Kidney glomerular epithelial cell (primary cell): ENCODE measurements at regions not wholly inside any gene's neighbourhood (a gene's known extent, or its start where the extent isn't known, plus 50 kb on each side); places are given as distances from the start of the nearest gene placed in this dataset.

Experiments used
- DNase-seq: peaks from one replicate; lab custom pipeline; 2025; lab: John Stamatoyannopoulos, UW

DNA sequence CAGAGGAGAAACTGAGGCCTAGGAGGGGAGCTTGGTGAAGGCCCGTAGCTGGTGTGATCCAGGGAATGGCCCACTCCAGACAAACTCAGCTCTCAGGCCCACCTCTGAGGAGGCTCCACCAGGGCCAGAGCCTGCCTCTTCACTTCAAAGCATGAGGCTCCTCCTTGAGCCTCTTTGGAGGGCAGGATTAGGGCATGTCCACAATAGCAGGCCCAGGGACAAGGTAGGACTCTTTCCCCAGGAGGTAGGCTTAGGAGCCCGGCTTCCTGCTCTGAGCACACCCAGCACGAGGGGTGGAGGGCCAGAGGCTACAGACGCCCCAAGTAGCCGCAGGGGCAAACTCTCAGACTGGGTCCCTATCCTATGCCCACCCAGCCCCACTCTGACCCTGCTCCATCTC is 164.6 kb upstream of the ZMIZ1 start:
- no peak for DNase-seq

DNA sequence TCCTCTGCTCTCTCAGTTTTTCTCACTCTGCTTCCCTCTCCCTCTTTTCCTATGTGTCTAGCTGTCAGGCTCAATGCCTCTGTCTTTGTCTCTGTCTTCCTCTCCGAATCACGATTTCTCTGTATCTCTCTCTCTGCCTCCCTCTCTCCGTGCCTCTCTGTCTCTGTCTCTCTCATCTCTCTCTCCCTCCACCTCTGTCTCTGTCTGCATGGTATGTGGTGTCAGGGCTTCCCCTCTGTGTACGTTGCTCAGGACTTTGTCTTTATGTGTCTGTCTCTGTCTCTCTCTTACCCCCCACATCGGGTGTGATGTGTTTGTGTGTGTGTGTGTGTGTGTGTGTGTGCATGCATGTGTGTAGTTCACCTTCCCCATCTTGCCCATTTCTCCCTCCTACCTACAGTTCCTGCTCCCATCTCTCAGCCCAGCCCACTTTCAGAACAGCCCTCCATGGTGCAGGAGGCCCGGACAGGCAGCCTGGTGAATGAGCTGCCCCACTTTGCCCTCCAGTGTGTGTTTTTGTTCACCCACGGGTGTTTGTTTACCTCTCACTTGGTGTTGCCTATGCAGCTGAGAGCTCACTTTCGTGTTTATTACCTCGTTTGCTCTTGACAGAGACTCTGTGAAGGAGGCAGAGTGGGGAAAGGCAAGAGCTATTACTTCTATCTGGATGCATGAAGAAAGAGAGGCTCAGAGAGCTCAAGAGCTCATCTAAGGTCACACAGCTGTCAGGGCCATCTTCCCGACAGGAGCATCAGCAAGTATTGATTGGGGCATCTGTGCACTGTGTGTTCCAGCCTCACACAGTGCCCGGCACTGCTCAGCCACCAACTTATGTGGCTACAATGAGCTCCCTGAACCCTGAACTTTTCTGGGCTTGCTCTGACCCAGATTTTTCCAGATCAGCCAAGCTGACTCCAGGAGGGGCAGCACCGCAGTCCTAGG is 163.5 kb upstream of the ZMIZ1 start:
- DNase-seq = no peak

DNA sequence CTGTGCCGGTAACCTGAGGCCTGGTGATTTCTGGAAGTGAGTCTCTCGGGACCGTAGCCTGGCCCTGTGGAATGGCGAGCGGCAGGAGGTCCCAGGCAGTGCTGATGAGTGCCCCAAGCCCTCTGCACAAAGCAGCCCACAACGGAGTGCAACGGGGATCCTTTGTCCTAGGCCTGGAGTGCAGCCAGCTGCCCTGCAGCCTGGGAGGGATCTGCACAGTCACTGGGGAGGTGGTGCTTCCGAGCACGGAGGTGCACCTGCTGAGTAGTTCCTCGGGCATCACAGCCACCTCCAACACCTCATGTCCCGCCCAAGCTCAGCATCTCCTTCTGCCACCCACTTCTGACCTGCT is 162.8 kb upstream of the ZMIZ1 start:
- no peak for DNase-seq

DNA sequence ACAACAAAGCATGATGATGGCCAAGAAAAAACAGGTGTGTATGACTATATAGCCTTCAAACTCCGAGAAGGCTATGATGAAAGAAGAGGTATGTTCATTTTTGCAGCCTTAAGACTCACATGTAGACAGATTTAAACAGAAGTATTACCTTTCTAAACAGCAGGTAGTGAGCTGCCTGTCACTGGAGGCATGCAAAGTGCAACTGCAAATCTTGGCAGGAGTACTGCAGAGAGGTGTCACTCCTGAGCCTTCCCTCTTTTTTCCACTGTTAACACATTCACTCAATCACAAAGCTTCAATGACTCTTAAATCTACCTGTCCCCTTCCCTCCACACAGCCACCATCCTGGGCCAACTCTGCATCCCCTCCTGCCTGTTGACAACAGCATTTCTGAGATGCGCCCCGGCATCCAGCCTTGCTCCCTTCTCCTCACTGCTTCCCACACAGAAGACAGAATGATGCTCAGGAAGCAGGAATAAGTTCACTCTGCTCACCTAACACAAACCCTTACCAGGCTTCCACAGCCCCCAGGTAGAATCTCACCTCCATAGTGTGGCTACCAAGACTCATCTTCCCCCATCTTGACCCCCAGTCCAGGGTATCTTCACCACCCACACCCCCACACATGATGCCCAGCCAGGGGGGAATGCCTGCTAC is 161.9 kb upstream of the ZMIZ1 start:
- DNase-seq = no peak

DNA sequence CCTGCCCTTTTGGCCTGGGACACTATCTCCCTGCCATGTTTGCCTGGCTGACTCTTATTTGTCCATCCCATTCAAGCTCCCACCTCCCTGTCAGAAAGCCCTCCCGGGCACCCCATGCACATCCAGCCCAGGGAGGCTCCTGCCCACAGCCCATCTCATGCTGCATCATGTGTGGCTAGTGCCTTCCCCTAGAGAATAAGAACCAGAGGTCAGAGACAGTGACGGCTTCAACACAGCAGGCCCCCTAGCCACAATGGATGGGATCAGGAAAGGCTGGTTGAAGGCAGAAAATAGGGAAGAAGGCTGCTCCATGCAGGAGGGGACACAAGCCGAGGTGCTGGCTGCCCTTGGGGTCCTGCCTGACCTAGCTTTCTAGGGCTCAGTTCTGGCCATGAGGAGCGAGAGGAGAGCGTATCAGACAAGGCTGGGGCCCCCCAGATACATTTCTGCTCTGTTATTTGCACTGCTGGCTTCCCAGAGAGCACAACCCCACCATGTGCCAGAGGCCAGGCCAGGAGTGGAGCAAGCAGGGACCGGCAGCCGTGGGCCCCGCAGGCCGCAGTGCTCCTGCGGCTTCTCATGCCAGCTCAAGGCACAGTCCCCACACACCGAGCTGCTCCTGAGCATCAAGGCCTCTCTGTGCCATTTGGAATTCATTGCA is 161.1 kb upstream of the ZMIZ1 start:
- DNase-seq = no peak

DNA sequence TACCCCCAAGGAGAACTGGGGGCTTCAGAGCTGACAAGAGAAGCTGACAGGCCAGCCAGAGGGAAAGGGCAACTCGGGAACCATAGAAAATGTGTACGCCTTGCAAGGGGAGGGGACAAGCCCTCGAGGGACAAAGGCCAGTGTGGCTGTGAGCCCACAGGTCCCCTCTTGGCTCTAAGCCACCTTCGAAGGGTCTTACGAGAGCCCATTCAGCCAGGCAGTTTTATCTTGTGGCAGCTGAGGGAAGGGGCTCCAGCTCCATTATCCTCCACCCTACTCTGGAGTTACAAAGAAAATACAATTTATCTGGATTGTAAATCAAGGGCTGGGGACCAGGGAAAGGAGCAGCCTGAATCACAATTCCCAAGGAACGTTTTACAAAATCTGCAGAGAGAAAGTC is 159.5 kb upstream of the ZMIZ1 start:
- no peak for DNase-seq

DNA sequence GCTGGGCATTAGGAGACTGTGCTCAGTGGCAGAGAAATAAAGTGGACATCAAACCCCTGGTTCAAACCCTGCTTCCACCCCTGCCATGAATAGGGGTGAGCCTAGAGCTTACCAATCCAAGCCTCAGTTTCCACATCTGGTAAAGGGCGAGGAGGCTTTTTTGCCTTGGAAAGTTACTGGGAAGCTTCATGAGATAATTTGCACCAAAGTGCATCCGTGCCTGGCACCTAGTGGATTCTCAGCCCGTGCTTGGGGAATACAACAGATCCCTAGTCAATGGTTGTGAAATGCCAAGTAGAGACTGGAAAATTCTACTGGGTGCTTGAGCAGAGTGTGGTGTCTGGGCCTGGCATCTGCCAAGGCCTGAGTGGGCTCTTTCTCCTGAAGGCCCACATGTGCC is 158.7 kb upstream of the ZMIZ1 start:
- DNase-seq = no peak

- DNase-seq = no peak
Observed at GRCh38 chr10:78910476-78910875, 158.3 kb upstream of the ZMIZ1 start.

GRCh38 chr10:78910886-78911285 is 157.9 kb upstream of the ZMIZ1 start:
- no peak for DNase-seq

DNA sequence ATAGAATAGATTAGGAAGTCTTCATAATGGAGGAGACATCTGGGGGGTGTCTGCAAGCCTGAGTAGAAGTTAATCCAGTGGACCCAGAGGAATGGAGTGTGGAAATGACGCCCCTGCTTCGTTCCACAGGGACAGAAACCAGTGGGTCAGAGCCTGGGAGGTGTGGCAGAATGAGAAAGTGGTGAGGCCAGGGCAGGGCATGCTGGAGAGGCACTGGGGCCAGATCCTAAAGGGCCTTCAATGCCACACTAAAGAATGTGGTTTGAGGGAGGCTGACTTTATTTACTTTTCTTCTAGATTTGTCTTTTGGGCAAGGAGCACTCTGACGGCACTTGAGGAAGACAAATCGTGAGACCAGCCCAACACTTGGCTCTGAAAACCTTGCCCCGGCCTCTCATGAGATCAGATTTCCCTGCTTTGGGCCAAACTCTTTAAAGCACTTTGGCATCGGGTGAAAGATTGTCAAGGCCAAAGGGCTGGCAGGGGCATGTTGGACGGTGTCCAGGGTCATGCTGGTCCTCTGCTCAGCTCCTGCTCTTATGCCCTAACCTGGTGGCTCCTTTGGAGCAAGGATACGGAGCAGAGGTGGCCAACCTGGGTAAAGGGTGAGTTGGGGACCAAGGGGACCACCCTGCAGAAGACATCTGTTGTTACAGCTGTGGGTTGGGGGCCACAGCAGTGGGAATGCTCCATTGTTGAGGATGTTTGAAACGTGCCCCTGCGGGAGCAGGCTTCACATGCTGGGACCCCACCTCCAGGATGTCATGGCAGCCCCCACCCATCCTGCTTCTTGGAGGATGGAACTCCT is 157.0 kb upstream of the ZMIZ1 start:
- DNase-seq = no peak

DNA sequence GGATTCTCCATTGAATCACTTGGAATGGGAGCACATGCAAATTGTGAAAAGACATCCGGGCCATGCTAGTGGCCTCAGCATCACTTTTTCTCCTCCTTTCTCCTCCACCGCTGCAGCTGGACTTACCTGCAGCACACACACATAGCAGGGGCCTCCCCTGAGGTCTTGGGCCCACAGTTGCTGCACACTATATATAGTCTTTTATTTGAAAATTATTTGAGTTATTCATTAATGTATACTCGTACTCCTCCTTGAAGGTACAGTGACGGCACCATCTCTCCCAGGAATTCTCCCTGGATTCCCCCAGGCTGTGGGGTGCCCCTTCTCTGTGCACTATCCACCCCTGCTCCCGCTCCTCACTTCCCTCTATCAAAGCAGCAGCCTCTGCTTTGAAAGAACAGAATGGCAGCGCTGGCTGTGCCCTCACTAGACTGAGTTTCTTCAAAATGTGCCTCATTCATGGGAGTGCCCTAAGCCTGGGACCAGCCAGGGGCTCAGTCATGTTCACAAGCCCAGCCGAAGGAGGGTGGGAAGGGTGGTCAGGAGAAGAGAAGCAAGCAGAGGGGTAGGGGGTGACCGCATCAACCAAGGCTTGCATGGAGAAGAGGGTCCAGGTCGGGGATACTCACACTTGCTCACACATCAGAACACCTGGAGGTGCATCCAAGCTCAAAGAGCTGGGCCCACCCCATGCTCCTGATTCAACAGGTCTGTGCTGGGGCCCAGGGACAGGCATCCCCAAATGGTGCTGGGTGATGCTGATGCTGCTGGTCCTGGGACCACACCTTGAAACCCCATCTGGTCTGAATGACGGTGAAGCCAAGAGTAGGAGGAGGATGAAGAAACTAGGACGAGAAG is 156.2 kb upstream of the ZMIZ1 start:
- no peak for DNase-seq

GRCh38 chr10:78913219-78914059 is 155.3 kb upstream of the ZMIZ1 start:
- DNase-seq = no peak

DNA sequence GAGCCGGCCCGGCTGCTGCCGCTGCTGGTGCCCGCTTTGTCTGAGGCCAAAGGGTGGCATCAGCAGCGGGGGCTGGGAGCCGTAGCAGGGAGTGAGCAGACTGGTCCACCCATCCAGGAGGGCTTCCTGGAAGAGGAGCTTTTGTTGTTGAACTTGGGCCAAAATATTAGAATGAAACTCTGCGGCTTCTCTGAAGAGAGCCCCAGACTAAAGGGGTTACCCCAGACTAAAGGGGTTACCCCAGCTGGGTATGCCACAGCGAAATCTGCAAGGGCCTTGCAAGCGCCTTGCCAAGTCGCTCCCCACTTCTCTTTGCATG is 154.7 kb upstream of the ZMIZ1 start:
- no peak for DNase-seq

- no peak for DNase-seq
Observed at GRCh38 chr10:78914502-78915189, 154.1 kb upstream of the ZMIZ1 start.

DNA sequence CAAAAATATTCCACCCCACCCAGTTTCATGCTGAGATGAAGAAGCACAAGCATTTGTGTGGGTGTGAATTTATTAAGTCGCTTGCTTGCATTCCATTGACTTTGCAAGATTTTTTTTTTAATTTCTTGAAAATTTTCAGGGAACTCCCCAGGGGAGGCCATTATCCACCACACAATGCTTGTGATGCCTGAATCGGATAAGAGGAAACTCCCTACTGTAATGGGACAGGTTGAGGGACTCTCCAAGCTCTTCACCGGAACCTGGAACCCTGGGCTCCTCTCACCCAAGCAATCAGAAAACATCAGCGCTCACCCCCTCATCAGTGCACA is 153.6 kb upstream of the ZMIZ1 start:
- DNase-seq = no peak

GRCh38 chr10:78916227-78916626 is 152.5 kb upstream of the ZMIZ1 start:
- no peak for DNase-seq

GRCh38 chr10:78919181-78919966 is 149.4 kb upstream of the ZMIZ1 start:
- DNase-seq = no peak

DNA sequence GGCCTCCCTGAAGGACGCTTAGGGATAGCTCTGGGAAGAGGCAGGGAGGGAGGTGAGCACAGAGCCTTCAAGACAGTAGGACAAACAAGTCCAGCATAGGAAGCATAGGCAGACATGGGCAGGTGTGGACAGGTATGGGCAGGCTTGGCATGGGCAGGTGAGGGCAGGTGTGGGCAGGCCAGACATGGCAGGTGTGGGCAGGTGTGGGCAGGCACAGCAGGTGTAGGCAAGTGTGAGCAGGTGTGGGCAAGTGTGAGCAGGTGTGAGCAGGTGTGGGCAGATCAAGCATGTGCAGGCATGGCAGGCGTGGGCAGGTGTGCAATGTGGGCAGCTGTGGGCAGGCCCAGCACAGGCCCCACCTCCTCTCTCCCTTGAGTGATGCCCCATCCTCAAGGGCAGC is 148.8 kb upstream of the ZMIZ1 start:
- DNase-seq = no peak

- DNase-seq = no peak
Observed at GRCh38 chr10:78921895-78922294, 146.9 kb upstream of the ZMIZ1 start.
